ENCODE measurements at regions not wholly inside any gene's neighbourhood (a gene's known extent, or its start where the extent isn't known, plus 50 kb on each side); places are given as distances from the start of the nearest gene placed in this dataset.

GRCh38 chr2:153055182-153055581 is 336.8 kb downstream of the ARL6IP6 start:
- intact Hi-C loops (cut with micrococcal nuclease): no loop called here
- Histone ChIP-seq H3K4me2 (replicated peaks; ENCODE audit: low read depth, low read length, poor library complexity, severe bottlenecking) (no peak overlapping the region), H2AFZ (ENCODE audit: insufficient read depth, low read depth, low read length, poor library complexity, severe bottlenecking) (no peak overlapping the region), H3K27ac (ENCODE audit: low read length in 2 of 2) (no peak overlapping the region), H3K27me3 (replicated peaks in 1 of 4; ENCODE audit: control extremely low read depth in 1 of 4, control insufficient read depth in 3 of 4, insufficient read depth in 4 of 4, low read length in 3 of 4) (no peaks in the 10 kb centered on the region), H3K4me3 (ENCODE audit: control extremely low read depth in 1 of 5, extremely low read depth in 1 of 5, insufficient read depth in 1 of 5, low read depth in 2 of 5, low read length in 4 of 5) (no peak overlapping the region), H3K36me3 (replicated peaks in 1 of 2; ENCODE audit: control extremely low read depth in 1 of 2, control insufficient read depth in 1 of 2, extremely low read depth in 1 of 2, insufficient read depth in 2 of 2, low read length in 1 of 2) (no peaks in the 10 kb centered on the region), H3K79me2 (ENCODE audit: control insufficient read depth, insufficient read depth, low read length) (no peaks in the 10 kb centered on the region), H3K4me1 (ENCODE audit: control insufficient read depth in 2 of 2, insufficient read depth in 2 of 2, low read length in 2 of 2) (no peaks in the 10 kb centered on the region), H4K20me1 (ENCODE audit: control insufficient read depth, insufficient read depth, low read length, poor library complexity, severe bottlenecking) (no peaks in the 10 kb centered on the region), H3K9me3 (ENCODE audit: control extremely low read depth in 1 of 3, control insufficient read depth in 2 of 3, insufficient read depth in 1 of 3, low read length in 2 of 3) (no peaks in the 10 kb centered on the region), H3K9ac (ENCODE audit: low read length) (no peak overlapping the region)
- CTCF ChIA-PET: no interaction called here
- H3K4me3 Mint-ChIP-seq: no peak overlapping the region
- WGBS (ENCODE audit: insufficient coverage): 13% methylated on average over 1 of the region's 1 CpG
- no peaks in the 10 kb centered on the region for H3K9me3 Mint-ChIP-seq (ENCODE audit: insufficient read depth)
- no peak for DNase-seq
- H3K4me1 Mint-ChIP-seq: no peaks in the 10 kb centered on the region
- no peak for ATAC-seq (ENCODE audit: low read depth)
- POLR2A ChIA-PET: no interaction called here
- no peaks in the 10 kb centered on the region for H3K27me3 Mint-ChIP-seq
- TF ChIP-seq CTCF (IDR thresholded peaks at IDR 0.05) (no peak), EZH2 (IDR thresholded peaks at IDR 0.05; ENCODE audit: borderline replicate concordance, insufficient read depth, low read depth, low read length, poor library complexity, severe bottlenecking) (no peak)
- H3K27ac Mint-ChIP-seq: no peak overlapping the region

GRCh38 chr2:153052807-153053559 is 334.6 kb downstream of the ARL6IP6 start:
- Histone ChIP-seq H3K27me3 (replicated peaks in 1 of 4; ENCODE audit: control extremely low read depth in 1 of 4, control insufficient read depth in 3 of 4, insufficient read depth in 4 of 4, low read length in 3 of 4) (no peaks in the 10 kb centered on the region), H3K9ac (ENCODE audit: low read length) (no peak overlapping the region), H3K79me2 (ENCODE audit: control insufficient read depth, insufficient read depth, low read length) (no peaks in the 10 kb centered on the region), H3K4me3 (ENCODE audit: control extremely low read depth in 1 of 5, extremely low read depth in 1 of 5, insufficient read depth in 1 of 5, low read depth in 2 of 5, low read length in 4 of 5) (no peak overlapping the region), H3K4me2 (replicated peaks; ENCODE audit: low read depth, low read length, poor library complexity, severe bottlenecking) (no peak overlapping the region), H4K20me1 (ENCODE audit: control insufficient read depth, insufficient read depth, low read length, poor library complexity, severe bottlenecking) (no peaks in the 10 kb centered on the region), H3K36me3 (replicated peaks in 1 of 2; ENCODE audit: control extremely low read depth in 1 of 2, control insufficient read depth in 1 of 2, extremely low read depth in 1 of 2, insufficient read depth in 2 of 2, low read length in 1 of 2) (no peaks in the 10 kb centered on the region), H3K4me1 (ENCODE audit: control insufficient read depth in 2 of 2, insufficient read depth in 2 of 2, low read length in 2 of 2) (no peaks in the 10 kb centered on the region), H3K9me3 (ENCODE audit: control extremely low read depth in 1 of 3, control insufficient read depth in 2 of 3, insufficient read depth in 1 of 3, low read length in 2 of 3) (no peaks in the 10 kb centered on the region), H2AFZ (ENCODE audit: insufficient read depth, low read depth, low read length, poor library complexity, severe bottlenecking) (no peak overlapping the region), H3K27ac (ENCODE audit: low read length in 2 of 2) (no peak overlapping the region)
- TF ChIP-seq EZH2 (IDR thresholded peaks at IDR 0.05; ENCODE audit: borderline replicate concordance, insufficient read depth, low read depth, low read length, poor library complexity, severe bottlenecking) (no peak), CTCF (IDR thresholded peaks at IDR 0.05) (no peak)
- H3K9me3 Mint-ChIP-seq (ENCODE audit: insufficient read depth): no peaks in the 10 kb centered on the region
- no peaks in the 10 kb centered on the region for H3K4me1 Mint-ChIP-seq
- H3K27me3 Mint-ChIP-seq: no peaks in the 10 kb centered on the region
- no CpG with 5 or more reads among the region's 6 CpGs for WGBS (ENCODE audit: insufficient coverage)
- ChIA-PET POLR2A (no interaction called here), CTCF (no interaction called here)
- intact Hi-C loops (cut with micrococcal nuclease): no loop called here
- H3K27ac Mint-ChIP-seq: no peak overlapping the region
- DNase-seq (no peak), ATAC-seq (ENCODE audit: low read depth) (no peak)
- no peak overlapping the region for H3K4me3 Mint-ChIP-seq
